K562 (cell line): ENCODE measurements at regions not wholly inside any gene's neighbourhood (a gene's known extent, or its start where the extent isn't known, plus 50 kb on each side); places are given as distances from the start of the nearest gene placed in this dataset.

Experiments
- ATAC-seq: fragments of 200-7000 bp; cut with Tn5 transposase; 3 replicates; pipeline ENCODE4 v1.9.1; 2020; ENCODE audit warnings: moderate library complexity
- BruUV-seq: library from RNA; stranded (reverse); fragments of 400-500 nt; replicated peaks from 2 replicates; lab custom pipeline; 2021; lab: Mats Ljungman, UMichigan
- CTCF ChIA-PET: fragments of 300-600 bp; formaldehyde crosslinking; extraction: SDS; loops from one replicate; lab custom pipeline; 2021; ENCODE audit warnings: low intra/inter-chr PET ratio; lab: Yijun Ruan, JAX
- POLR2A ChIA-PET: fragments of 300-600, 350-650 bp; sonication (Branson Sonifier 250); formaldehyde crosslinking; extraction: SDS; loops from one replicate; lab custom pipeline; 2021; ENCODE audit warnings: antibody characterized with exemption, inconsistent platforms; lab: Yijun Ruan, JAX
- DNase-seq, 4 experiments: peaks; one replicate each; pipeline versions ENCODE4 v3.0.0 to v3.0.0-alpha.2; 2011 to 2018; ENCODE audit warnings: low spot score in 3 of 4, mixed read lengths in 3 of 4; ENCODE audit errors: extremely low read depth in 1 of 4
- FAIRE-seq: peaks from 2 replicates; lab custom pipeline; 2011; peaks lifted over from hg19 to GRCh38; lab: Jason Lieb, UNC
- H2AFZ ChIP-seq: 2 replicates; pipeline ENCODE4 v1.6.0; 2011; ENCODE audit warnings: low read depth, low read length, control low read depth, inconsistent platforms
- H3K27ac ChIP-seq: fragments of 200-600 bp; 3 replicates; pipeline ENCODE4 v1.8.0; 2011; ENCODE audit warnings: low read depth, mild to moderate bottlenecking, control low read depth, inconsistent platforms, low read length, moderate library complexity, mixed read lengths; ENCODE audit errors: extremely low read depth
- H3K27me3 ChIP-seq, 2 experiments: fragments of 300-600 bp in 1 of 2; 2 replicates in 1 of 2; 3 replicates in 1 of 2; pipeline versions ENCODE4 v1.6.0 to v1.8.0; 2011; ENCODE audit warnings: inconsistent platforms in 2 of 2, low read length in 2 of 2, mild to moderate bottlenecking in 1 of 2, mixed read lengths in 1 of 2, moderate library complexity in 1 of 2; ENCODE audit not compliant: control insufficient read depth in 2 of 2, insufficient read depth in 2 of 2
- H3K36me3 ChIP-seq: fragments of 300-600 bp; 3 replicates; pipeline ENCODE4 v1.8.0; 2011; ENCODE audit warnings: mild to moderate bottlenecking, low read length, inconsistent platforms; ENCODE audit not compliant: control insufficient read depth, insufficient read depth
- H3K4me1 ChIP-seq, 2 experiments: fragments of 200-600 bp in 1 of 2; replicated peaks in 1 of 2; 2 replicates in 1 of 2; 3 replicates in 1 of 2; pipeline versions ENCODE4 v1.5.1 to v1.8.0; 2011; ENCODE audit warnings: inconsistent platforms in 2 of 2, low read length in 2 of 2, mild to moderate bottlenecking in 1 of 2, mixed read lengths in 1 of 2, moderate library complexity in 1 of 2; ENCODE audit not compliant: control insufficient read depth in 2 of 2, insufficient read depth in 2 of 2
- H3K4me2 ChIP-seq: 2 replicates; pipeline ENCODE4 v1.6.1; 2011; ENCODE audit warnings: low read length, control low read depth, inconsistent platforms, mixed read lengths; ENCODE audit not compliant: insufficient read depth
- H3K4me3 ChIP-seq: fragments of 200-600 bp; sonication (generic), shearing (Covaris generic); 2 replicates; pipeline ENCODE4 v1.5.1; 2016; ENCODE audit warnings: control low read depth, inconsistent platforms
- H3K79me2 ChIP-seq: fragments of 200-600 bp; 3 replicates; pipeline ENCODE4 v1.8.0; 2011; ENCODE audit warnings: low read length, inconsistent platforms; ENCODE audit not compliant: control insufficient read depth, insufficient read depth
- H3K9ac ChIP-seq, 2 experiments: 2 replicates each; pipeline versions ENCODE4 v1.6.0 to v1.6.1; 2011; ENCODE audit warnings: low read depth in 2 of 2, low read length in 2 of 2, control low read depth in 1 of 2, inconsistent platforms in 1 of 2, mild to moderate bottlenecking in 1 of 2, mixed read lengths in 1 of 2; ENCODE audit not compliant: insufficient read depth in 1 of 2
- H3K9me1 ChIP-seq: one replicate; pipeline ENCODE4 v1.6.0; 2011; ENCODE audit warnings: inconsistent platforms, mild to moderate bottlenecking, low read length, moderate library complexity; ENCODE audit not compliant: control insufficient read depth, insufficient read depth
- H3K9me3 ChIP-seq: replicated peaks from 2 replicates; pipeline ENCODE4 v1.5.1; 2011; ENCODE audit warnings: low read depth, low read length, inconsistent platforms; ENCODE audit not compliant: control insufficient read depth, insufficient read depth
- H4K20me1 ChIP-seq: replicated peaks from 2 replicates; pipeline ENCODE4 v1.6.1; 2011; ENCODE audit warnings: low read length, inconsistent platforms, mixed read lengths; ENCODE audit not compliant: control insufficient read depth, insufficient read depth
- GTF2F1 ChIP-seq: IDR thresholded peaks from 2 replicates; pipeline ENCODE4 v1.6.1; 2011; ENCODE audit warnings: low read depth, low read length, improper control_type of control experiment
- HDAC3 ChIP-seq: fragments of 450-650 bp; IDR thresholded peaks from 2 replicates; pipeline ENCODE4 v1.6.1; 2018; ENCODE audit warnings: borderline replicate concordance, mild to moderate bottlenecking, moderate library complexity; ENCODE audit not compliant: partially characterized antibody
- KDM1A ChIP-seq, 2 experiments: fragments of 450-650 bp; IDR thresholded peaks; 2 replicates each; pipeline ENCODE4 v1.6.1; 2016; ENCODE audit warnings: mild to moderate bottlenecking in 2 of 2
- KLF1 ChIP-seq: fragments of 450-650 bp; IDR thresholded peaks from 2 replicates; pipeline ENCODE4 v1.6.1; 2016; ENCODE audit warnings: missing genetic modification characterization, missing compliant biosample characterization
- MAZ ChIP-seq, 2 experiments: fragments of 450-650 bp in 1 of 2; sonication (generic) in 1 of 2; formaldehyde crosslinking; IDR thresholded peaks in 1 of 2; conservative IDR thresholded peaks in 1 of 2; 2 replicates each; pipeline versions ENCODE4 v1.4.0 to v1.5.0; 2020; ENCODE audit warnings: mild to moderate bottlenecking in 1 of 2, missing genetic modification reagents in 1 of 2
- NRF1 ChIP-seq, 2 experiments: fragments of 450-650 bp; IDR thresholded peaks in 1 of 2; conservative IDR thresholded peaks in 1 of 2; 2 replicates each; pipeline ENCODE4 v1.6.1; 2014; ENCODE audit warnings: mild to moderate bottlenecking in 2 of 2
- PRMT5 ChIP-seq: sonication (generic); formaldehyde crosslinking; IDR thresholded peaks from 2 replicates; pipeline ENCODE4 v1.5.0; 2020; ENCODE audit warnings: missing genetic modification reagents
- RFX1 ChIP-seq: fragments of 450-650 bp; IDR thresholded peaks from 2 replicates; pipeline ENCODE4 v1.6.1; 2016; ENCODE audit warnings: mild to moderate bottlenecking, moderate library complexity
- YBX1 ChIP-seq: fragments of 450-650 bp; IDR thresholded peaks from 2 replicates; pipeline ENCODE4 v1.7.1; 2016; ENCODE audit warnings: mild to moderate bottlenecking
- ZC3H4 ChIP-seq: sonication (generic); formaldehyde crosslinking; IDR thresholded peaks from 2 replicates; pipeline ENCODE4 v1.9.0; 2021; ENCODE audit warnings: missing genetic modification reagents, borderline replicate concordance
- WGBS: fragments of 100-300 bp; shearing (Covaris generic); methylation state at CpG from one replicate; pipeline ENCODE4 v1.1.6; 2016; ENCODE audit warnings: low coverage, mixed read lengths; ENCODE audit not compliant: insufficient coverage; ENCODE audit errors: missing lambda C conversion rate; 5-methylcytosine and 5-hydroxymethylcytosine counted together
- in situ Hi-C: fragments of 300-500 bp; cut with MboI; formaldehyde crosslinking; loops from 4 replicates; pipeline ENCODE4 v1.15.0; 2018; ENCODE audit warnings: inconsistent platforms, mixed read lengths
- intact Hi-C: fragments of 100-400 bp; cut with micrococcal nuclease; formaldehyde crosslinking; loops from 2 replicates; pipeline ENCODE4 v1.14.2; 2022
- TF ChIP-seq, protein P1 (sequence below): fragments of 250-450 bp; sonication (Bioruptor Pico); IDR thresholded peaks from 2 replicates; pipeline ENCODE4 v1.8.0; 2021; ENCODE audit warnings: moderate library complexity, mild to moderate bottlenecking, inconsistent platforms
- TF ChIP-seq, protein P2 (sequence below): fragments of 250-450 bp; sonication (Bioruptor Pico); IDR thresholded peaks from 2 replicates; pipeline ENCODE4 v1.9.0; 2021; ENCODE audit warnings: mild to moderate bottlenecking
- TF ChIP-seq, protein P3 (sequence below), 2 experiments: IDR thresholded peaks; 2 replicates each; pipeline ENCODE4 v1.6.1; 2011; ENCODE audit warnings: borderline replicate concordance in 1 of 2, control low read depth in 1 of 2, low read depth in 1 of 2, low read length in 1 of 2, mild to moderate bottlenecking in 1 of 2, mixed read lengths in 1 of 2, moderate library complexity in 1 of 2; ENCODE audit not compliant: insufficient read depth in 1 of 2, insufficient read length in 1 of 2, poor library complexity in 1 of 2, severe bottlenecking in 1 of 2; ENCODE audit errors: extremely low read depth in 1 of 2
- TF ChIP-seq, protein P4 (sequence below): fragments of 450-650 bp; formaldehyde crosslinking; IDR thresholded peaks from 2 replicates; pipeline ENCODE4 v1.4.0; 2020; ENCODE audit warnings: mild to moderate bottlenecking, moderate library complexity
- TF ChIP-seq, protein P5 (sequence below), 2 experiments: IDR thresholded peaks in 1 of 2; conservative IDR thresholded peaks in 1 of 2; 2 replicates each; pipeline ENCODE4 v1.6.1; 2016; ENCODE audit warnings: low read depth in 2 of 2, mild to moderate bottlenecking in 1 of 2, missing compliant biosample characterization in 1 of 2, missing genetic modification characterization in 1 of 2, moderate library complexity in 1 of 2
- TF ChIP-seq, protein P6 (sequence below): sonication (generic); formaldehyde crosslinking; IDR thresholded peaks from 2 replicates; pipeline ENCODE4 v1.9.0; 2022; ENCODE audit warnings: mild to moderate bottlenecking, missing genetic modification reagents

DNA sequence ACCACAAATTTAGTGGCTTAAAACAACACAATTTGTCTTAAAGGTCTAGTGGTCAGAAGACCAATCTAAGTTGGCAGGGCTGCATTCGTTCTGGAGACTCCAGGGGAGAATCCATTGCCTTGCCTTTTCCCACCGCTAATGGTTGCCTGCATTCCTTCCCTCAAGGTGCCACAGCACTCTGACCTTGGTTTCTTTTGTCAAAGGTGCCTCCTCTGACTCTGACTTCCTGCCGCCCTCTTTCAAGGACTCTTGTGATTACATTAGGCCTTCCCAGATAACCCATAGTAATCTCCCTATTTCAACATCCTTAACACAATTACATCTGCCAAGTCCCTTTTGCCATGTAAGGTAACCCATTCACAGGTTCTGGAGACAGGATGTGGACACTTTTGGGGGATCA is 145.3 kb downstream of the S1PR1 start:
- no peak overlapping the region for H2AFZ ChIP-seq
- no peaks in the 10 kb centered on the region for H3K79me2 ChIP-seq
- intact Hi-C loops (no loop called here), in situ Hi-C loops (no loop called here)
- H3K4me1 ChIP-seq: no peaks in the 10 kb centered on the region
- H3K27me3 ChIP-seq: no peaks in the 10 kb centered on the region
- H3K9ac ChIP-seq: no peak overlapping the region
- no peaks in the 10 kb centered on the region for H4K20me1 ChIP-seq
- no peaks in the 10 kb centered on the region for H3K36me3 ChIP-seq
- WGBS: 0% methylated on average over 3 of the region's 3 CpGs
- BruUV-seq: no TSS peak
- ATAC-seq (no peak), DNase-seq (no peak), FAIRE-seq (no peak)
- H3K9me3 ChIP-seq: no peaks in the 10 kb centered on the region
- no peak overlapping the region for H3K27ac ChIP-seq
- ChIA-PET POLR2A (no interaction called here), CTCF (no interaction called here)
- no peak overlapping the region for H3K4me3 ChIP-seq
- no peak overlapping the region for H3K4me2 ChIP-seq
- H3K9me1 ChIP-seq: no peaks in the 10 kb centered on the region
- TF ChIP-seq KDM1A (IDR thresholded peaks at IDR 0.05): no peak
- no peak for TF ChIP-seq KLF1
- TF ChIP-seq, protein P1, sequence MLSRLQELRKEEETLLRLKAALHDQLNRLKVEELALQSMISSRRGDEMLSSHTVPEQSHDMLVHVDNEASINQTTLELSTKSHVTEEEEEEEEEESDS (CRISPR knock-in tag): no peak
- no peak for TF ChIP-seq HDAC3
- no peak for TF ChIP-seq PRMT5
- no peak for TF ChIP-seq RFX1
- TF ChIP-seq, protein P2, sequence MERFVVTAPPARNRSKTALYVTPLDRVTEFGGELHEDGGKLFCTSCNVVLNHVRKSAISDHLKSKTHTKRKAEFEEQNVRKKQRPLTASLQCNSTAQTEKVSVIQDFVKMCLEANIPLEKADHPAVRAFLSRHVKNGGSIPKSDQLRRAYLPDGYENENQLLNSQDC: no peak
- TF ChIP-seq GTF2F1: no peak
- TF ChIP-seq, protein P3, sequence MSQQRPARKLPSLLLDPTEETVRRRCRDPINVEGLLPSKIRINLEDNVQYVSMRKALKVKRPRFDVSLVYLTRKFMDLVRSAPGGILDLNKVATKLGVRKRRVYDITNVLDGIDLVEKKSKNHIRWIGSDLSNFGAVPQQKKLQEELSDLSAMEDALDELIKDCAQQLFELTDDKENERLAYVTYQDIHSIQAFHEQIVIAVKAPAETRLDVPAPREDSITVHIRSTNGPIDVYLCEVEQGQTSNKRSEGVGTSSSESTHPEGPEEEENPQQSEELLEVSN (IDR thresholded peaks at IDR 0.05; ENCODE audit: borderline replicate concordance in 1 of 2, extremely low read depth in 1 of 2, insufficient read depth in 1 of 2, insufficient read length in 1 of 2, low read depth in 1 of 2, low read length in 1 of 2, poor library complexity in 1 of 2, severe bottlenecking in 1 of 2): no peak
- no peak for TF ChIP-seq MAZ (CRISPR knock-in tag; conservative IDR thresholded peaks at IDR 0.05 in 1 of 2, IDR thresholded peaks at IDR 0.05 in 1 of 2)
- TF ChIP-seq, protein P4, sequence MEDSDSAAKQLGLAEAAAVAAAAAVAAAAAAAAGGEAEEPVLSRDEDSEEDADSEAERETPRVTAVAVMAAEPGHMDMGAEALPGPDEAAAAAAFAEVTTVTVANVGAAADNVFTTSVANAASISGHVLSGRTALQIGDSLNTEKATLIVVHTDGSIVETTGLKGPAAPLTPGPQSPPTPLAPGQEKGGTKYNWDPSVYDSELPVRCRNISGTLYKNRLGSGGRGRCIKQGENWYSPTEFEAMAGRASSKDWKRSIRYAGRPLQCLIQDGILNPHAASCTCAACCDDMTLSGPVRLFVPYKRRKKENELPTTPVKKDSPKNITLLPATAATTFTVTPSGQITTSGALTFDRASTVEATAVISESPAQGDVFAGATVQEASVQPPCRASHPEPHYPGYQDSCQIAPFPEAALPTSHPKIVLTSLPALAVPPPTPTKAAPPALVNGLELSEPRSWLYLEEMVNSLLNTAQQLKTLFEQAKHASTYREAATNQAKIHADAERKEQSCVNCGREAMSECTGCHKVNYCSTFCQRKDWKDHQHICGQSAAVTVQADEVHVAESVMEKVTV (CRISPR knock-in tag): no peak
- TF ChIP-seq, protein P5, sequence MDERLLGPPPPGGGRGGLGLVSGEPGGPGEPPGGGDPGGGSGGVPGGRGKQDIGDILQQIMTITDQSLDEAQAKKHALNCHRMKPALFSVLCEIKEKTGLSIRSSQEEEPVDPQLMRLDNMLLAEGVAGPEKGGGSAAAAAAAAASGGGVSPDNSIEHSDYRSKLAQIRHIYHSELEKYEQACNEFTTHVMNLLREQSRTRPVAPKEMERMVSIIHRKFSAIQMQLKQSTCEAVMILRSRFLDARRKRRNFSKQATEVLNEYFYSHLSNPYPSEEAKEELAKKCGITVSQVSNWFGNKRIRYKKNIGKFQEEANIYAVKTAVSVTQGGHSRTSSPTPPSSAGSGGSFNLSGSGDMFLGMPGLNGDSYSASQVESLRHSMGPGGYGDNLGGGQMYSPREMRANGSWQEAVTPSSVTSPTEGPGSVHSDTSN (CRISPR knock-in tag; IDR thresholded peaks at IDR 0.05; ENCODE audit: low read depth): no peak
- TF ChIP-seq, protein P5 (tag; conservative IDR thresholded peaks at IDR 0.05; ENCODE audit: low read depth): no peak
- TF ChIP-seq ZC3H4 (CRISPR knock-in tag): no peak
- TF ChIP-seq, protein P6, sequence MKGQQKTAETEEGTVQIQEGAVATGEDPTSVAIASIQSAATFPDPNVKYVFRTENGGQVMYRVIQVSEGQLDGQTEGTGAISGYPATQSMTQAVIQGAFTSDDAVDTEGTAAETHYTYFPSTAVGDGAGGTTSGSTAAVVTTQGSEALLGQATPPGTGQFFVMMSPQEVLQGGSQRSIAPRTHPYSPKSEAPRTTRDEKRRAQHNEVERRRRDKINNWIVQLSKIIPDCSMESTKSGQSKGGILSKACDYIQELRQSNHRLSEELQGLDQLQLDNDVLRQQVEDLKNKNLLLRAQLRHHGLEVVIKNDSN (CRISPR knock-in tag): no peak
- no peak for TF ChIP-seq NRF1 (conservative IDR thresholded peaks at IDR 0.05 in 1 of 2, IDR thresholded peaks at IDR 0.05 in 1 of 2)
- no peak for TF ChIP-seq YBX1
